ENCODE measurements at regions not wholly inside any gene's neighbourhood (a gene's known extent, or its start where the extent isn't known, plus 50 kb on each side); places are given as distances from the start of the nearest gene placed in this dataset.
A peak's percentile ranks its signal among the peaks of the same experiment; 100 is the strongest.
"Not testable (repeated sequence)": the region's sequence is repeated elsewhere in the genome, so short reads cannot be mapped to it uniquely, and the experiment has no call there.

DNA sequence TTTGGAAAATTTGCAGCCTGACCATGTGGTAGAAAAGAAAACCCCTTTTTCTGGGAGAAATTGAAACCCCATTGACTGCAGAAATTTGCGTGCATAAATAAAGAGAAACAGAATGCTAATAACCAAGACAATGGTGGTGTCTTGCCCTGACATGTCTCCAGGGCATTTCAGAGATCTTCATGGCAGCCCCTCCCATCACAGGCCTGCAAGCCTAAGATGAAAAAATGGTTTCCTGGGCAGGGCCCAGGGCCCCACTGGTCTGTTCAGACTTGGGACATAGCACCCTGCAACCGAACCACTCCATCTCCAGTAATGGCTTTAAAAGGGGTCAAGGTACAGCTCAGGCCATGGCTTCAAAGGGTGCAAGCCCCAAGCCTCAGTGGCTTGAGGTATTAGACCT is 71.6 kb upstream of the SGIP1 start:
- no peak for DNase-seq

DNA sequence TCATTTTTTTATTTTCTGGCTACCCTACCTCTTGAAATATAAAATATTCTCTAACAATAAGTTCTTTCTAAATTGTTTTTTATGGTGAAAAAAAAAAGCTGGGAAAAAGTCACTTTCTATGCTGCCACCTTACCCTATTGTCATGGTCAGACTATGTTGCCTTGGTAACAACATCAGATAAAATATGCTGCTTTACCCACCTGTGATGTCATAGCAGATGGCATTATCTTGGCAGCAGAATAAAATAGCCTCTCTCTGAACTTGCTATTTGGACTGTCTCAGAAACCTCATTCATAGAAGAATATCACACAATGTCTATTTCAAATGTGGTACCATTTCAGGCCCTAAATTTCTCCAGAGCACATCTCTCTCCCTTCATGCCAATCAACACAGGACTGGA is 69.6 kb upstream of the SGIP1 start:
- peak; percentile 62 for DNase-seq

DNA sequence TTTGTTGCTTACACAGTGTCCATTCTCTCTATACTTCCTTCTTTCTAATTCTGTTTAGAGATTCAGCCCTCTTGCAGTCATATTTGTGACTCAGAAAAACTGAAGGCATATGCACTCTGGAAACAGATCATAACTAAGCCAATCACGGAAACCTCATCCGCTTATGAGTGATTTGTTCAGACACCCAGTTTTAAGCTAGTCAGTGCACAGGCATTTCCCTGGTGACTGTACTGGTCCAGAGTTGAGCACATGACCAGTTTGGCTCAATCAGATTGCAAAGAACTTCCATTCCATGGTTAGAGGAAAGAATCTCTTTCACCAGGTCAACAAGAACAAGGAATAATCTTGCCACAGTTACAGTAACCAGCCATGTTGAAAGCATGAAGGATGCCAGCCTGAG is 69.2 kb upstream of the SGIP1 start:
- no peak for DNase-seq

DNA sequence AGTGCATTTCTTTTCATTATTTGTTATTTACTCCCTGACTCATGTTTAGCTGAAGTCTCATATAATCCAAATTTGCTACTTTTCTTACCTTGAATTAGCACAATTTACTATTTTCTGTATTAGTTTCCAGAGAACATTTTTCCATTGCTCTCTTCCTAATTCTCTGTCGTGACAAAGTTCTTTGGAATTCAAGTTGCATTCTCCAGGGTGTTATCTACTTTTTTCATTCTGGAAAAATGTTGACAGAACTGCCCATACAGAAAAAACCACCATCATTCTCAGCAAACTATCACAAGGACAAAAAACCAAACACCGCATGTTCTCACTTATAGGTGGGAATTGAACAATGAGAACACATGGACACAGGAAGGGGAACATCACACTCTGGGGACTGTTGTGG is 67.3 kb upstream of the SGIP1 start:
- DNase-seq: not testable (repeated sequence)

DNA sequence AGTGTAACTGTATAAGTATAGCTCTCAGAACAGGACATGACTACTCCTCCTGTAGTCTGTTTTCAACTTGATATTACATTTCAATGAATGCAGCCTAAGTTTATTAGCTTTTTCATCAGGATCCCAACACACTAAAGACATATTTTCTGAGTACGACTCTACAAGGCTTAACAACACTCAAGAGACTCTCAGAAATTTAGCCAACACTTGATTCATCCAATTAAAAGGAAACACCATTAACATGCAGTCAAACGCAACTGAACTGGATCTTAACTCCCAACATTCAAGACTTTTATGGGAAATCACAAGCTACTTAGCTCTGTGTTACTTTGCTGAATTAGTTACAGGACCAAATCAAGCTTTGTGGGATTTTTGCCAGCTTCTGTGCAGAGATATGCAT is 65.2 kb upstream of the SGIP1 start:
- no peak for DNase-seq

DNA sequence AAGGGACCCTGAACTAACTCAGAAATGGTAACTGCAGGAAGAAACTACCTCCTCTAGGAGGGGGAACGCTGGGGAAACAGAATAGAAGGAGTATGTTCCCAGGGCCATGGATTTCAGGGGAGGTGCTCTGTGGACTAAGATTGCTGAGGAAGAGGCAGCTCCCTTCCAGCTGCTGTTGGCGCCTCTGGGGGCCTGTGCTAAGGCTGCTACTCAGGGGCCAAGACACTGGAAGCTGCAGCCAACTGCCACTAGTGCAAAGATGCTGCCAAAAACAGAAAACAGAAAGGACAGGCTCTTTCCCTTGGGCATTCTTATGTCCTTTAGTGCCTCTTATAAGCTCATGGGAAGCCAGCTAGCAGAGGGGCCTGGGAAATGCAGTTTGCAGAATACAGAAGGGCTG is 58.0 kb upstream of the SGIP1 start:
- no peak for DNase-seq

DNA sequence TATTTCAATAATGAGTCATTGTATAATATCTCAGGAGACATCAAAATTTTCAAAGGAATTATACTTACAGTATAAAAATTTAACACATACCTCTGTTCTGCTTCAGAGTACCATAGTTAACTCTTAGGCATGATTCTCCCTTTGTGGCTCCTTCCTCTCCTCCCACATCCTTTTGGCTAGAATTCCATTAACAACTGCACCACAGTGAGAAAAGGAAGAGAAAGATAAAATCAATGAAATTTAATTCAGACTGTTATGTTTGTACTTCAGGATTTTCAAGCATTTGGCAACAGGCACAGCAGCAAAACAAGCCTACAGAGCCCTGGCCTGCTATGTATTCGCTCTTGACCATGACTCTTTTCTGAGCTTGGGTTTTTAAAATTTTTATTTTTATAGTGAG is 57.2 kb upstream of the SGIP1 start:
- DNase-seq: no peak

DNA sequence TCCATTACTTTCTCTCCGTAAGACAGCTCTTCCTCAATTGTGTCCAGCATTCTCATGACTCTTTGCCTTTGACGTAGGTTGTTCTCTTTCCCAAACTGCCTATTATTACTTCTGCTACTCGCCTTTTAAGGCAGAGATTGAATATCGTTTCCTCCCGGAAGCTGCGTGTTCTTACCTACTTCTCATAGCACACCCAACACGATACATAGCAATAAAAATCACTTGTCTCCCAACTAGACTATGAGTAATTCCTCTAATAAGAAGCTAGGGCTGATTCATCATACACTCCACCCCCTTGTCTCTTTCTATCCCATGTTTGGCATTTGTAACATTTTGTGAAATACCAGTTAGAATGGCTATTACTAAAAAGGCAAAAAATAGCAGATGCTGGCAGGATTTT is 55.8 kb upstream of the SGIP1 start:
- DNase-seq: no peak

DNA sequence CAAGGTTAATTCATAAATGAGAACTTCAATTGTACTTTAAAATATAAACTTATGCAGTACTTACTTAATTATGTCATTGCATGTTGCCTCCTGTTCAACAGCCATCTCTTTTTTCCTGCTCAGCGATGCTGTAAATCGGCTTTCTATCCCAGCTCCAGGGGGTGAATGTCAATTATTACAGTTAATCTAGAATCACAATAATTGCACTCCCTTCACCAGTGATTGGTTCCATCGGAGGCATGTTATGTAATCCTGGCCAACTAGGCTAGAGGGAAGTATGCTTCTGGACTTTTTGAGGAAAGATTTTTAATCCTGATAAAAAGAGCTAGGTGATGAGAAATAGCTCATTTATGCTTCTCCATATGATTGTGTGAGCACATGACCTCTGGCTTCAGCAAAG is 53.8 kb upstream of the SGIP1 start:
- DNase-seq: peak; percentile 57

DNA sequence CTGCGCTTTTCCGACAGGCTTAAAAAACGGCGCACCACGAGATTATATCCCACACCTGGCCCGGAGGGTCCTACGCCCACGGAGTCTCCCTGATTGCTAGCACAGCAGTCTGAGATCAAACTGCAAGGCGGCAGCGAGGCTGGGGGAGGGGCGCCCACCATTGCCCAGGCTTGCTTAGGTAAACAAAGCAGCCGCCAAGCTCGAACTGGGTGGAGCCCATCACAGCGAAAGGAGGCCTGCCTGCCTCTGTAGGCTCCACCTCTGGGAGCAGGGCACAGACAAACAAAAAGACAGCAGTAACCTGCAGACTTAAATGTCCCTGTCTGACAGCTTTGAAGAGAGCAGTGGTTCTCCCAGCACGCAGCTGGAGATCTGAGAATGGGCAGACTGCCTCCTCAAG is 52.7 kb upstream of the SGIP1 start:
- peak; percentile 97 for DNase-seq
